GM21528 (cell line): ENCODE measurements at regions not wholly inside any gene's neighbourhood (a gene's known extent, or its start where the extent isn't known, plus 50 kb on each side); places are given as distances from the start of the nearest gene placed in this dataset.

Experiments used
- ATAC-seq: cut with Tn5 transposase; IDR thresholded peaks from one replicate; pipeline ENCODE4 v1.9.1; 2021; ENCODE audit warnings: mild to moderate bottlenecking, moderate library complexity; ENCODE audit not compliant: unreplicated experiment, low FRiP score

DNA sequence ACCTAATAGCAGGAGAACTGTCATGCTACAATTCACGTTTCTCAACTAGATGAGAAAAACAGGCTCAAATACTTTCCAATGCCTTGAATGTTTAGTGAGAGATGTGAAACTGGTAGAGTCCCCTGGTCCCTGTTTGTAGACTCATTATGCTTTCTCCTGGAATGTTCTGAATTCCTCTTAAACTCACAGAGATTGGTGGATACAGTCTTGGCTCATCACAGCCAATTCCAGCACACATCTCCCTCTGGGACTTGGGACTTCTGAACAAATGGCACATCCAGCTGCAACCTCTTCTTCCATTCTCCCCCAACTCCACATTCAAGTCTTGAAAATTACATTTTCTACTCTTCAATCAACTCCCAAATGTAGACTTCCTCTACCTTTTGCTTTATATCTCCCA, 58.4 kb upstream of the NT5C1B start:
- no peak for ATAC-seq

DNA sequence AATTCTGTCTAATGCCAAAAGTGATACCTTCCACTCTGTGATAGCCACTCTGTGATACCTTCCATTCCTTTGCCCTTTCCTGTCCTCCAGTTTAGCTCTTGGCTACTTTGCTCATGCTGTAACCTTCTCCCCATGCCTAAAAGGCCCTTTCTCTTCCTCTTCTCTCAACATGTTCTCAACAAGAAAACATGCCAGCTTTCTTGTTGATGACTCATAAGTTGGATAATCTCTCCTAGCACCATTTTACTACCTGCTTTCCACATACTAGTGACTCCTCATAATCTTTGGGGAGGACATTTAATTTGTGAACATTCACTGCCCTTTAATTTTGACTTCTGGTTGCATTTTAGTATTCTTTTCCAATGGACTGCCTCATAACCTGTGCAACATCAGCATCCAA, 55.9 kb upstream of the NT5C1B start:
- ATAC-seq: no peak

DNA sequence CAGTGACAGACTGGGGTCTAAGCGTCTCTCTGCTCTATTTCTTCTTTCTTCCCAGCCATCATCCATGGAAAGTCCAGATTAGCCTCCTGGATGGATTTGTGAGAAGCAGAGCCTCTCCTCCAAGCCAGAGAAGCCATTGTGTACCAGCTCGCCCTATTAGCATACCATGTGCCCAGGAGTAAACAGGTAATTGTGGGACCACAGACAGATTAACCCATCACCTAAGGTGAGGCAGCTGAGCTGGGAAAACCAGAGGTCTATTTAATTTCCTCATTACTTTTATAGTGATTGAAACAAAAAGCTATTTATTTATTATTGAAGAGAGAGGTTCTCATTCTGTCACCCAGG, 54.7 kb upstream of the NT5C1B start:
- ATAC-seq: no peak

DNA sequence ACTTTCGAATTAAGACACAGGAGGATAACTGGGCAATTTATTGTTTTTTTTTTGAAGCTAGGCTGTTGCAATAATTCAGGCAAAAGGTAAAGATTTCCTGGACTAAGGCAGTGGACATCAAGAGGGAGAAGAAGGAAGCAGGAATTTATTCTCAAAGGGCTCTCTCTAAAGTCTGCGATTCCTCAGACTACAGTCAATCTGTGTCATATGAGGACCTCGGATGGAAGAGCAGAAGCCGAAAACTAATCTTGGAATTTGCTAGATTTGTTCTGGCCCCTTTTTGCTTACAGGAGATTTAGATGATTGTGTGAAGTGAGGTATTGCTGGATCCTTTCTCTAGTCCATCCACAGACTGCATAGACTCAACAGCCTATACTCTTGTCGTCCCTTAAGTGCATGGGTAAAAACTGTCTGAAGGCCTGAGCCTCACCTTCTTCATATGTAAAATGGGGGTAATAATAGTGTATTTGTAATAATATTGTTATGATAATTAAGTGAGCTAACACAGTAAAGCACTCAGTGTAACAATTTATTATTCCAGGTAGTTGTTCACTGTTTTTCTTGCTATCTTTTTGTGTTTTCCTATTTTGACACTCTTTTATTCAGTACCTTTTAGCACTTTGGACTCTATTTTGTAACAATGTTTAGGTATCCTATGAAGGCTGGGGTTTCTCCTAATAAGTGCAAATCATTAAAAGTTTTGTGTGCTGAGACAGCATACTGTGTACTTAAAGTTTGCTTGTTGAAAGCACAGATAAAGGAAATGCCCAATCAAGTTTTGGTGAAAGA, 54.2 kb upstream of the NT5C1B start:
- ATAC-seq: no peak

DNA sequence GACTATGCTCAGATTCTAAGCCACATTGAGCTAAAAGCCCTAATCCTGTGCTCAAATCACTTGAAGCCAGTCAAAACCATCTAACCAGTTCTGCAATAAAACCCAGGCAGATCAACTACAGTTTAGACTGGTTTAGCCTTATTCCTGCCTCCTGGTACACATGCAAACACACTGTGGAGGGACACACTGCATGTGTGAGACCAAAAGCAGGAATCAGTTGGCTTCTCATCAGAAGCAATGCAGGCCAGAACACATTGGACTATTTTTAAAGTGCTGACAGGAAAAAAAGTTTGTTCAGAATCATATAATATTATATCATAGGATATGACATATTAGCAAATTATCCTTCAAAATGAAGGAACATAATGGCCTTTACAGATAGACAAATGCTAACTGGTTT, 52.5 kb upstream of the NT5C1B start:
- ATAC-seq: no peak

DNA sequence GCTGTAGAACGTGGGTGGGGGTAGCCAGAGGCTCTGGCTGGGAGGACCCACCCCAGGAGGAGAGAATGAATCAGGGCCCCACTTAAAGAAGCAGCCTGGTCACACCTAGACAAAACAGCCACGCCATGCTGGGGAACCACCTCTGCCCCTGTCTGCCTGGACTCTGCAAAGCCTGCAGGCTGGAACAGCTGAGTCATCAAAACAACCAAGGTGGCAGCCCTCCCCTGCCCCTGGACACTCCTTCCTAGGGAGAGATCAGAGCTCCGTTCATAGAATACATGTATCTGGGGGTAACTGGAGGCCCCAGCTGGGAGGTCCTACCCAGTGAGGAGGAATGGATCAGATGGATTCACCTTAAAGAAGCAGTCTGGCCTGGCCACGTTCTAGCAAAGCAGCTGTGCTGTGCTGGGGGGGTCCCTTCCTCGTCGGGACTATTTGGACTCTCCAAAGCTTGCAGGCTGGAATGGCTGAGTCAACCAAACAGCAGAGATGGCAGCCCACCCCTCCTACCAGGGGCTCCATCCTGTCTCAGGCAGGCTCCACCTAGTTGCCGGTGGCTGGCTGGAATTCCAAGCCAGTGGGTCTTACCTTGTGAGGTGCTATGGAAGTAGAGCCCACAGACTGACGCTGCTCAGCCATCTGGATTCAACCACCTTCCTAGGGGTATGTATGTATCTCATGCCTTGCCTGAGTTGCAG, 50.5 kb upstream of the NT5C1B start:
- ATAC-seq: no peak
